HUES48 (cell line): ENCODE measurements at regions not wholly inside any gene's neighbourhood (a gene's known extent, or its start where the extent isn't known, plus 50 kb on each side); places are given as distances from the start of the nearest gene placed in this dataset.

Experiments
- H3K27ac ChIP-seq: one replicate; pipeline ENCODE4 v1.7.0; 2013; ENCODE audit warnings: low read depth, low read length, inconsistent platforms
- H3K27me3 ChIP-seq: 2 replicates; pipeline ENCODE4 v1.6.1; 2013; ENCODE audit warnings: mild to moderate bottlenecking, low read length; ENCODE audit not compliant: control insufficient read depth, insufficient read depth
- H3K36me3 ChIP-seq: 2 replicates; pipeline ENCODE4 v1.6.1; 2013; ENCODE audit warnings: low read length; ENCODE audit not compliant: control insufficient read depth, insufficient read depth
- H3K4me1 ChIP-seq: 2 replicates; pipeline ENCODE4 v1.6.1; 2013; ENCODE audit warnings: mild to moderate bottlenecking, low read length; ENCODE audit not compliant: control insufficient read depth, insufficient read depth
- H3K4me3 ChIP-seq: 2 replicates; pipeline ENCODE4 v1.5.1; 2013; ENCODE audit warnings: mild to moderate bottlenecking, low read depth, low read length
- H3K9ac ChIP-seq: 2 replicates; pipeline ENCODE4 v1.6.1; 2013; ENCODE audit warnings: mild to moderate bottlenecking, low read depth, low read length, moderate library complexity
- H3K9me3 ChIP-seq: 2 replicates; pipeline ENCODE4 v1.6.1; 2013; ENCODE audit warnings: low read length; ENCODE audit not compliant: control insufficient read depth, insufficient read depth

- Histone ChIP-seq H3K9ac (no peak overlapping the region), H3K9me3 (0 out of 2 replicates have a peak, but pooled peaks cover 2% of the 10 kb centered on the region), H3K4me1 (peaks cover 3% of the 10 kb centered on the region), H3K4me3 (no peak overlapping the region), H3K27me3 (no peaks in the 10 kb centered on the region), H3K36me3 (no peaks in the 10 kb centered on the region), H3K27ac (no peak overlapping the region)
Measured at GRCh38 chr16:11478431-11479119, 108.1 kb downstream of the LITAF start.

GRCh38 chr16:11479916-11480315 lies 106.8 kb downstream of the LITAF start:
- H3K27me3 ChIP-seq: no peaks in the 10 kb centered on the region
- no peak overlapping the region for H3K27ac ChIP-seq
- peaks cover under 1% of the 10 kb centered on the region for H3K4me1 ChIP-seq
- 0 out of 2 replicates have a peak, but pooled peaks cover 2% of the 10 kb centered on the region for H3K9me3 ChIP-seq
- no peak overlapping the region for H3K4me3 ChIP-seq
- no peaks in the 10 kb centered on the region for H3K36me3 ChIP-seq
- H3K9ac ChIP-seq: no peak overlapping the region

GRCh38 chr16:11480634-11481033 lies 106.1 kb downstream of the LITAF start:
- no peaks in the 10 kb centered on the region for H3K4me1 ChIP-seq
- no peaks in the 10 kb centered on the region for H3K27me3 ChIP-seq
- H3K36me3 ChIP-seq: no peaks in the 10 kb centered on the region
- no peak overlapping the region for H3K4me3 ChIP-seq
- no peak overlapping the region for H3K9ac ChIP-seq
- 0 out of 2 replicates have a peak, but pooled peaks cover 5% of the 10 kb centered on the region for H3K9me3 ChIP-seq
- H3K27ac ChIP-seq: no peak overlapping the region

GRCh38 chr16:11481987-11482386 lies 104.7 kb downstream of the LITAF start:
- Histone ChIP-seq H3K4me1 (no peaks in the 10 kb centered on the region), H3K9ac (no peak overlapping the region), H3K9me3 (0 out of 2 replicates have a peak, but pooled peaks cover 5% of the 10 kb centered on the region), H3K27me3 (no peaks in the 10 kb centered on the region), H3K36me3 (no peaks in the 10 kb centered on the region), H3K4me3 (no peak overlapping the region), H3K27ac (no peak overlapping the region)

- Histone ChIP-seq H3K27ac (no peak overlapping the region), H3K4me1 (no peaks in the 10 kb centered on the region), H3K9me3 (0 out of 2 replicates have a peak, but pooled peaks cover 5% of the 10 kb centered on the region), H3K9ac (no peak overlapping the region), H3K27me3 (no peaks in the 10 kb centered on the region), H3K36me3 (no peaks in the 10 kb centered on the region), H3K4me3 (no peak overlapping the region)
Measured at GRCh38 chr16:11482946-11483748, 103.6 kb downstream of the LITAF start.

GRCh38 chr16:11484691-11485258 lies 101.9 kb downstream of the LITAF start:
- Histone ChIP-seq H3K27ac (no peak overlapping the region), H3K27me3 (no peaks in the 10 kb centered on the region), H3K4me3 (no peak overlapping the region), H3K36me3 (no peaks in the 10 kb centered on the region), H3K4me1 (no peaks in the 10 kb centered on the region), H3K9me3 (0 out of 2 replicates have a peak, but pooled peaks cover 5% of the 10 kb centered on the region), H3K9ac (no peak overlapping the region)

- H3K4me1 ChIP-seq: no peaks in the 10 kb centered on the region
- H3K9ac ChIP-seq: no peak overlapping the region
- no peaks in the 10 kb centered on the region for H3K27me3 ChIP-seq
- no peak overlapping the region for H3K27ac ChIP-seq
- H3K4me3 ChIP-seq: no peak overlapping the region
- 0 out of 2 replicates have a peak, but pooled peaks cover 5% of the 10 kb centered on the region for H3K9me3 ChIP-seq
- H3K36me3 ChIP-seq: no peaks in the 10 kb centered on the region
Measured at GRCh38 chr16:11485676-11486075, 101.0 kb downstream of the LITAF start.

GRCh38 chr16:11487289-11487688 lies 99.4 kb downstream of the LITAF start:
- Histone ChIP-seq H3K9me3 (0 out of 2 replicates have a peak, but pooled peaks cover 7% of the 10 kb centered on the region), H3K27ac (no peak overlapping the region), H3K36me3 (no peaks in the 10 kb centered on the region), H3K4me1 (no peaks in the 10 kb centered on the region), H3K4me3 (no peak overlapping the region), H3K9ac (no peak overlapping the region), H3K27me3 (no peaks in the 10 kb centered on the region)

GRCh38 chr16:11488304-11488703 lies 98.4 kb downstream of the LITAF start:
- Histone ChIP-seq H3K9me3 (0 out of 2 replicates have a peak, but pooled peaks cover 7% of the 10 kb centered on the region), H3K9ac (no peak overlapping the region), H3K4me1 (no peaks in the 10 kb centered on the region), H3K4me3 (no peak overlapping the region), H3K27me3 (no peaks in the 10 kb centered on the region), H3K27ac (no peak overlapping the region), H3K36me3 (no peaks in the 10 kb centered on the region)

- Histone ChIP-seq H3K4me1 (no peaks in the 10 kb centered on the region), H3K4me3 (no peak overlapping the region), H3K36me3 (no peaks in the 10 kb centered on the region), H3K9ac (no peak overlapping the region), H3K27me3 (no peaks in the 10 kb centered on the region), H3K9me3 (0 out of 2 replicates have a peak, but pooled peaks cover 4% of the 10 kb centered on the region), H3K27ac (no peak overlapping the region)
Measured at GRCh38 chr16:11491524-11491923, 95.2 kb downstream of the LITAF start.
